ENCODE measurements at regions not wholly inside any gene's neighbourhood (a gene's known extent, or its start where the extent isn't known, plus 50 kb on each side); places are given as distances from the start of the nearest gene placed in this dataset.

- ChIA-PET POLR2A (ENCODE audit: unreplicated experiment) (no interaction called here), CTCF (no interaction called here)
- Histone ChIP-seq H3K9me3 (ENCODE audit: low read length) (peaks cover 6% of the 10 kb centered on the region; the same call in 1 of the 2 replicates), H3K27ac (ENCODE audit: low read length) (no peak overlapping the region), H3K4me1 (ENCODE audit: insufficient read depth, low read length) (no peaks in the 10 kb centered on the region), H2AFZ (ENCODE audit: low read length) (no peak overlapping the region), H3K36me3 (ENCODE audit: low read depth, low read length) (no peaks in the 10 kb centered on the region), H3K9me2 (replicated peaks; ENCODE audit: low read length) (no peaks in the 10 kb centered on the region), H4K20me1 (ENCODE audit: low read length) (no peaks in the 10 kb centered on the region), H3K79me2 (ENCODE audit: low read length) (no peaks in the 10 kb centered on the region), H3K27me3 (ENCODE audit: low read length) (0 out of 2 replicates have a peak, but pooled peaks cover 8% of the 10 kb centered on the region), H3K4me3 (ENCODE audit: low read length) (no peak overlapping the region), H3F3A (ENCODE audit: low read length, unreplicated experiment) (no peaks in the 10 kb centered on the region), H3K9ac (ENCODE audit: low read length) (no peak overlapping the region), H3K4me2 (ENCODE audit: low read length) (no peak overlapping the region)
- intact Hi-C loops (cut with micrococcal nuclease): no loop called here
- ATAC-seq (no peak), DNase-seq (no peak)
- no TSS peak for BruUV-seq (replicated peaks)
- TF ChIP-seq, protein P1, sequence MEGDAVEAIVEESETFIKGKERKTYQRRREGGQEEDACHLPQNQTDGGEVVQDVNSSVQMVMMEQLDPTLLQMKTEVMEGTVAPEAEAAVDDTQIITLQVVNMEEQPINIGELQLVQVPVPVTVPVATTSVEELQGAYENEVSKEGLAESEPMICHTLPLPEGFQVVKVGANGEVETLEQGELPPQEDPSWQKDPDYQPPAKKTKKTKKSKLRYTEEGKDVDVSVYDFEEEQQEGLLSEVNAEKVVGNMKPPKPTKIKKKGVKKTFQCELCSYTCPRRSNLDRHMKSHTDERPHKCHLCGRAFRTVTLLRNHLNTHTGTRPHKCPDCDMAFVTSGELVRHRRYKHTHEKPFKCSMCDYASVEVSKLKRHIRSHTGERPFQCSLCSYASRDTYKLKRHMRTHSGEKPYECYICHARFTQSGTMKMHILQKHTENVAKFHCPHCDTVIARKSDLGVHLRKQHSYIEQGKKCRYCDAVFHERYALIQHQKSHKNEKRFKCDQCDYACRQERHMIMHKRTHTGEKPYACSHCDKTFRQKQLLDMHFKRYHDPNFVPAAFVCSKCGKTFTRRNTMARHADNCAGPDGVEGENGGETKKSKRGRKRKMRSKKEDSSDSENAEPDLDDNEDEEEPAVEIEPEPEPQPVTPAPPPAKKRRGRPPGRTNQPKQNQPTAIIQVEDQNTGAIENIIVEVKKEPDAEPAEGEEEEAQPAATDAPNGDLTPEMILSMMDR (conservative IDR thresholded peaks at IDR 0.05; ENCODE audit: low read depth, low read length): no peak
- TF ChIP-seq EZH2phosphoT487 (IDR thresholded peaks at IDR 0.05; ENCODE audit: borderline replicate concordance, low read length) (no peak), EZH2 (IDR thresholded peaks at IDR 0.05; ENCODE audit: low read length, unreplicated experiment) (no peak)
Measured at GRCh38 chr20:52804497-52805295, 167.5 kb upstream of the TSHZ2 start.

- no peaks in the 10 kb centered on the region for H3K9me2 ChIP-seq (replicated peaks; ENCODE audit: low read length)
- intact Hi-C loops (cut with micrococcal nuclease): no loop called here
- no peak overlapping the region for H3K9ac ChIP-seq (ENCODE audit: low read length)
- CTCF ChIA-PET: no interaction called here
- H4K20me1 ChIP-seq (ENCODE audit: low read length): no peaks in the 10 kb centered on the region
- H3K4me2 ChIP-seq (ENCODE audit: low read length): no peak overlapping the region
- POLR2A ChIA-PET (ENCODE audit: unreplicated experiment): no interaction called here
- H3F3A ChIP-seq (ENCODE audit: low read length, unreplicated experiment): no peaks in the 10 kb centered on the region
- no peak overlapping the region for H3K4me3 ChIP-seq (ENCODE audit: low read length)
- H3K27me3 ChIP-seq (ENCODE audit: low read length): no peaks in the 10 kb centered on the region
- no peak overlapping the region for H3K27ac ChIP-seq (ENCODE audit: low read length)
- H3K9me3 ChIP-seq (ENCODE audit: low read length): peaks cover 8% of the 10 kb centered on the region; the same call in 1 of the 2 replicates
- no peaks in the 10 kb centered on the region for H3K4me1 ChIP-seq (ENCODE audit: insufficient read depth, low read length)
- ATAC-seq (no peak), DNase-seq (no peak)
- TF ChIP-seq EZH2 (IDR thresholded peaks at IDR 0.05; ENCODE audit: low read length, unreplicated experiment) (no peak), EZH2phosphoT487 (IDR thresholded peaks at IDR 0.05; ENCODE audit: borderline replicate concordance, low read length) (no peak)
- TF ChIP-seq, protein P1 (conservative IDR thresholded peaks at IDR 0.05; ENCODE audit: low read depth, low read length): no peak
- no peaks in the 10 kb centered on the region for H3K79me2 ChIP-seq (ENCODE audit: low read length)
- no peaks in the 10 kb centered on the region for H3K36me3 ChIP-seq (ENCODE audit: low read depth, low read length)
- no peak overlapping the region for H2AFZ ChIP-seq (ENCODE audit: low read length)
- BruUV-seq (replicated peaks): no TSS peak
Measured at GRCh38 chr20:52801628-52802006, 170.5 kb upstream of the TSHZ2 start.
